Right forelimb (tissue), 1 donor: ENCODE measurements at regions not wholly inside any gene's neighbourhood (a gene's known extent, or its start where the extent isn't known, plus 50 kb on each side); places are given as distances from the start of the nearest gene placed in this dataset.

Source experiments
- DNase-seq: peaks from one replicate; pipeline ENCODE4 v3.0.0-alpha.2; 2018

DNA sequence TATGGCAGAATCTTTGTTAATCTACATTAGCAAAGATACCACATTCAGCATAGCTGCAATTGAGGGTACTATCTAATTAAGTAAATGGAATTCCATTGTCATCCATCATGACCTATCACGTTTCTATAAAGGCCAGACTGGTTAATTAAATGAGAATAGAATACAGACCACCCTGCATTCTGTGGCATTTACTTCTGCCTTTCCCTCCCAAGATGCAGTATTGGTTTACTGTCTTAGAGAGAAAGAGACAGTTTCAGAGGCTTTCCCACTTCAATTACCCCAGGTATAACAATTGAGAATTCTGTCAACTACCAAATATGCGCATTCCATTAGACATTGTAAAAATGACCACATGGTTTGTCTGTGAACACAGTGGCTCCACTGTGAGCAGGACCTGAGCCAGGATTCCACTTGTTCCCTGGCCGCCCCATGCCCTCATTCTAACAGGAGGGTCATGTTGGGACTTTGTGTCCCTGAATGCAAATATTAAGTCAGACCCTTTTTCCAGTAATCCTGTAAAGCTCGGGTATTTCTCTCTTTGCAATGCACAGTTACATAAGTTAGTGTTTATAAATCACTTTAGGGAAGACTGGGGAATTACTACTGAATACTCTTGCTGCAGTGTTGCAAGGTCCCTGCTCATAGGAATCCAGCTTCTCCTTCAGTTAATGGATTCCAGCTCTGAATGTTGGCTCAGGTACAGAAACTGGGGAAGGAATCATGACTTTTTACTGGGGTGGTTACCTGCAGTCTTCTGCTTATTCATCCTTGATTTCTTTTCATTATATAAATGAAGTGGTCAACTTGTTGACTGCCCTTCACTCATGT lies 261.0 kb downstream of the PDGFC start:
- no peak for DNase-seq

DNA sequence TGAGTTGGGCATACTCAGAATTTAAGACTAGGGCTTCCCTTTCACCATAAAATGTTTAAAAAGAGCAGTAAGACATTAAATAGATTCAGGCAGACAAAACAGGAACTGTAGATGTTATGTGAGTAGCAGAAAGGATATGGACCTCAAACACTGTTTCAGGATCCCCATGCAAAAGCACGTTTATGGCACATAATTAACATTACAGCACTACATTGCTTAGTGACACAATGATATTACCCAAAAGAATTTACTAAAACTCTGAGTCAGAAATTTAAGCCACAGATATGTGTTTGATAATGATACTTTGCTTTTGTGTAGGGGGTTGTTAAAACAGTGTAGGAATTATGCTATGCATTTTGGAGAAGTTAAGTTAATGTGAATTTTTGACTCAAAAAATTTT lies 266.3 kb downstream of the PDGFC start:
- no peak for DNase-seq

- no peak for DNase-seq
Measured at GRCh38 chr4:156695163-156695562, 276.4 kb downstream of the PDGFC start.

- no peak for DNase-seq
Measured at GRCh38 chr4:156694413-156694812, 277.2 kb downstream of the PDGFC start.

DNA sequence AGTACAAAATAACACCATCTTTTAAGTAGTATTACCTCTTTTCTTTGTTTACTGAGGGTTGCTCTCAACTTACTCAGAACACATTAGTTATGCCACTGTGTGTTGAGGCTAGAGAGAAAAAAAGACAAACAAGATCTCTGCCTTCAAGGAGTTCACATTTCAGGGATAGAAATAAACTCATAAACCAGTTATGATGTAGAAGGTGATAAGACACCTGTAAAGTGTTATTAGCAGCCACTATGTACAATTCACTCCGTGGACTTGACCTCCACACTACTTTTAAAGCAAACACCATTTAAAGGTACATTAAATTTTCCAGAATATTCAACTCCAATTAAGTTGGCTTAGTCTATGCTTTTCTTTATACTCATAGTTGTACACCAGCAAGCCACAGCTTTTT lies 278.0 kb downstream of the PDGFC start:
- DNase-seq = no peak

DNA sequence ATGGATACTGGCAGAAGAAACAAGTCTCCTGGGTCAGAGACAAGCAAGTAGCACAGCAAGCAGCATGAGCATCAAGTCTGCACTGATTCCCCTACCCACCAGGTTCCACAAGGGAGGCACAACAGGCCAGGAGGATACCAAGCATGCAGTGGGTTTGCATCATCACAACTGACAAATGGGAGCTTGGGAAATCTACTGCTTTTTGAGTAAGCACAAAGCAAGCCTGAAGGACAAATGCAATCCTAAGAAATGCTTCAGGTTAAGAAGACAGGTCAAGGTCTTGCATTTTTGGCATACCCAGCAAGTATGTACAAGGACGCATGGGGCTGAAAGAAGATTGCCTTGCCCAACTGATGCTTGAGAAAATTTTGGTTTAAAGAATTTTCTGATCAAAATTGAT lies 279.6 kb downstream of the PDGFC start:
- DNase-seq = no peak

DNA sequence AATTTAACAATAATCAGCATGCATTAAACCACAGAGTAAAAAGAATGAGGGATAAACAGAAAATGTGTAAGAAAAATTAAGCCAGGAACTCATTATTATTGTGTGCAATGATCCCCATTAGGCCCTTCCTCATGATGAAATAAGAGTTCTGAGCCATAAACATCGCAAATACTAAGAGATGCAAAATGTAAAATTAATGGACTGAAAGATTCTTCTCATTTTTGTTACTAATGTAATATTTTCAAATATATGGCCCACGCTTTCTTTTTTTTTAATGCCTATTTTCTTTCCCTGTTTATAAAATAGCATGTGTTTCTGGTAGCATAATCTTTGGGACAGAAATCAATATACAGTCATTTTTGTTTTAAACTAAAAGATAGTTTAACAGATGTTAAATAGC lies 281.0 kb downstream of the PDGFC start:
- DNase-seq = no peak

DNA sequence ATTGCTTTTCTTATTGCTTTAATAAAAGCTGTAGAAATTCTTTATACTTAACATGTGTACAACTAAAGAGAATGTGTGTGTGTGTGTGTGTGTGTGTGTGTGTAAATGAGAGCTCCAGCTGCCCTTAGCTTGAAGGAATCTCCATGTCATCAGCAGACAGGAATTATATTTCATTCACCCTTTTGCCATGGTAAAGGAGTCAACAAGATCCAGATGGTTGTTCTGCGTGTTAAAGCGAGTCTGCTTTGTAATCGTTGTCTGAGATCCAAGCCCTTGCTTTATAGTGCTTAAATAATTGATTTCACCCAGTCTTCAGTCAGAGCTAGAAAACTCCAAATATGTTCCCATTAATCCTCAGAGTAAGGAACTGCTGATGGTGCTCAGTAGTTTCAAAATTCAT lies 285.5 kb downstream of the PDGFC start:
- DNase-seq = no peak

GRCh38 chr4:156685308-156685707 lies 286.3 kb downstream of the PDGFC start:
- DNase-seq = no peak

- DNase-seq = no peak
Measured at GRCh38 chr4:156677656-156678055, 293.9 kb downstream of the PDGFC start.

DNA sequence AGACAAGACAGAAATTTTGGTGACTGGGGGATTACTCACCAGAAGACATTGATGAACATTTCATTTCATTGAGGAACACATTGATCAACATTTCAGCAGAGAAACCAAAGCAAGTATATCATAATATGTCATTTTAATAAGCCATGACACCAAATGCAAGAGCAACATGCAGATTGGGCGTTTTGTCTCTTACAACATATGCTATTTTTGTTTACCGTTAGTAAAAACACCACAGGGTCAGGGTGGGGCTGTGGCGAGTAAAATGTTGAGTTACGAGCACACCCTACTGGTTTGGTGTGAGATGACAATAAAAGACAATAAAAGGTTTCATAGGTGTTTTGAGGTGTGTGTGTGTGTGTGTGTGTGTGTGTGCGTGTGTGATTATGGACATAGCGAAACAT lies 294.5 kb downstream of the PDGFC start:
- no peak for DNase-seq

DNA sequence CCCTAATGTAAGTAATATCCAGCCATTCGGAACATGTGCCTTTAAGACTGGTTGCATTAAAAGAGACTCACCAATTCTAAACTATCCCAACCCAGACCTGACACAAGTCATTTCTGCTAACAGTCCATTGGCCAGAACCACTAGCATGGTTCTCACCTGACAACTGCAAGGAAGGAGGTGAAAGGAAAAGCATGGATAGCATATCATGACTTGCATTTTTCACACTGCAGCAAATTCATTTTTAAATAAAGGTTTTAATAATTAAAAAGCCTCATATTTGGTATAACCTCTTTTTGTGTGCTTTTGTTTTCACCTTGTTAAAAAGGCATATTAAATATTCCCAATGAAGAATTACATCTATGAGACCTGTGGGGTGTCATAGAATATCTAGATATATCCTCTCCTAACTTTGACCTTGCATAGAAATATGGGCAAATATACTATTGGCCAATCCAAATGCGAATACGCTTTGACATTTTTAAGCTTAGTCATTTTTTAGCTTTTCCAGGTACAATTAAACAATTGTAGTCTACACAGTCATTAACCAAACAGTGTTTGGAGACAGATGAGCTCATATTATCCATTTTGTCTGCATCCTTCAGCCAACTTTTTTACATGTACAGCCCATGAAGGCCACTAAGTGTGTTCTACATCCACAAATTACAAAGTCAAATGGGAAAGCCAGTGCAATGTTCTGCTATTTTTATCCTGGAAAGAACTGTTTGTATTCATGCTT lies 295.3 kb downstream of the PDGFC start:
- no peak for DNase-seq

DNA sequence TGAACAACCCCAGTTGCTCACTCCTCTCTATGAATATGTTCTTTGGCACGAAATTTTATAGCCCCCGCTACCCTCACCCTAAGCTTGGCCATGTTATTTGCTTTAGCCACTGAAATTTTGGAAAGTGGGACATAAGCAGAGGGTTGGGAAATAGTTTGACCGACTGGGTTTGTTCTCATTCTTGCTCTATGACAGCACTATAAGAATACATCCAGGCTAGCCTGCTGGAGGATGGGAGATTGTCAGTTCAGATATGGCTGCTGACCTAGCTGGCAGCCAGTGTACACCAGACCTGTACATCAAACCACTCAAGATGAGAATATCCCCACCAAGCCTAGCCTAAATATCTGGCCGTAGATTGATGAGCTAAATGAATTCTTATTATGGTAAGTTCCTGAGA lies 298.1 kb downstream of the PDGFC start:
- DNase-seq = no peak

GRCh38 chr4:156672492-156673305 lies 298.9 kb downstream of the PDGFC start:
- DNase-seq = no peak

DNA sequence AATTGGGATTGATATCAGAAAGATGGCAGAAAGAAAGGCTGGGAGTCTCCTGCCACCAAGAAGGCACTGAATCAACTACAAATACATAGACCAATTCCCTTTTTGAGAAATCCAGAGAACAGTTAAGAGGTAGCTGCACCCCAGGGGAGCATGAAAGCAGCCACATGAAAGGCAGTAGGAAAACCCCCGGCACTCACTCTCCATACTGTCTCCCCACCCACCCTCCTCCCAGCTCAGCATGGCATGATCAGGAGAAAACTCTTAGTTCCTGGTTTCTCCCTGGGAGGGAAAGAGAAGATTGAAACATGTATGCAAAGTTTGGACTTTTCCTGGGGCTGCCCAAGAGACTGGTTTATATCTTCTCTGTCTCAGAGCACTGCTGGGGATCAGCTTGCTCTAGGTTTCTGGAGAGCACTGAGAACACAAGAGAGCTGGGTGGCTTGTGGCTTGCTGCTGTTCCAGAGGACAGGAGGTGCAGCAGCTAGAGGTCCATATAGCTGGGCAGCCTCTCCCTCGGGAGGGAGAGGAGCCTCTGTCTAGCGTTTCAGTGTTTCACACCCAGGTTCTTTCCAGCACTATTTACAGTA lies 305.7 kb downstream of the PDGFC start:
- no peak for DNase-seq

- DNase-seq = no peak
Measured at GRCh38 chr4:156663663-156664062, 307.9 kb downstream of the PDGFC start.

- no peak for DNase-seq
Measured at GRCh38 chr4:156662921-156663320, 308.7 kb downstream of the PDGFC start.

DNA sequence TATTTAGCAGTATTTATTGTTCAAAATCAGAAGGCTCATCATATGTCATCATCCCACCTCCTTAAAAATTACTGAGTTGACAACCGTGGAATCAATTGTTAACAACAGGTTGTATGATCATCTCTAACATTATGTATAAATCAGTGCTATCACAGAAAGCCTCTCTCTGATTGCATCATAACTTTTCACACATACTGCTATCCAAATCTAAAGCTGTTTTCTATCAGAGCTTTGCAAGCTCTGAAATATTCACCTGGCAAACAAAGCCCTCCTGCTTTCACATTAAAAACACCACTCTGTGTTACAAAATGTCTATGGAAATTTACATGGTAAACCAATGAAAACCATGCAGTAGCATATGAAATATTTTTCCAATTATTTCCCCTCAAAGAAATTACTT lies 310.0 kb downstream of the PDGFC start:
- no peak for DNase-seq

- DNase-seq = no peak
Measured at GRCh38 chr4:156660465-156660864, 311.1 kb downstream of the PDGFC start.

DNA sequence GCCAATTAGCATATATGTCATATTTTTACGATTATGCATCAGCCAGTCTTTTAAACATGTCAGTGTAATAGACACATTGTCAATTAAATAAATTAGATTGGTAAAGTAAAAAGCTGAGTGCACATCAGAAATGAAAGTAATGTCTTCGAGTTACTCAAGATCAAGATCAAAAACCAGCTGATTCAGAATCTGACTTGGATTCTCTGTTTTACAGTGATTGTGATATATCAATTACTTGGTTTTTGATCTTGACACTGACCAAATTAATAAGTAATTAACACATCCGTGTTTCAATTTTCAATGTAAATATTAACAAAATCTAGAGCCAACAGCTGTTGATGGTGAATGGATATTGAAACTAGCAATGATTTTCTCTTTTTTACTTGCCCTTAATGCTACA lies 311.6 kb downstream of the PDGFC start:
- DNase-seq = no peak

DNA sequence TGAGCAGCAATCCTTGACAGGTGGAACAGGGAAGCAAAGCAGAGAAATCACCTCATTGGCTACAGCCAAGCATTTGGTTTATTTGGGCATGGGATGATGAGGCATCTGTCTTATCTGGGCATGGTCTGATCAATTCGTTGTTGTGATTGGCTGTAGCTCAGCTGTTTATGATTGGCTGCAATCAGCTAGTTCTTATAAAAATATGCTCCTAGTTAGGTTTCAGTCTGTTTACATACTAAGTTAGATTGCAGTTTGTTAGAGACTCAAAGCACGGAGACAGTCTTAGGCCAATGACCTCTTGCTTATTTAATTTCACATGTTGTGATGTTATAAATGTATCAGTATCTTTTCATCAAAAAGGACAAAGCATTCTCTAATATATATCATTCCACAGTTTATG lies 312.0 kb downstream of the PDGFC start:
- DNase-seq = no peak

DNA sequence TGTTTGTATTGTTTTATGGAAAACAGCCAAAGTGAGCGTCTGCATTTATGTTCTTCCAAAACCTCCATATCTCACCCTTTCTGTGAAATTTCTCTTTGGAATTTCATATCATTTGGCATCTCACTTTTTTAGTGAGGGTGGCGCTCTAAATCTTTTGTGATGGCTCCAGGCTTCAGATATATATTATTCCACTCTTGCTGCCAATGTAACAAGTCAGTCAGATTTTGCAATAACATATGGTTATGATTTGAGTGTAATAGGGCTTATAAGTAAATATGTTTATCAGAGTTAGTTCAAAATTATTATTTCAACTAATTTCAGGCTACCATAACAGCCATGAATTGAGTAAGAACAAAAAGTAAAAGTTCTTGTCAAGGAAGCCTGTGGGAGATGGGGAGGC lies 314.7 kb downstream of the PDGFC start:
- no peak for DNase-seq

DNA sequence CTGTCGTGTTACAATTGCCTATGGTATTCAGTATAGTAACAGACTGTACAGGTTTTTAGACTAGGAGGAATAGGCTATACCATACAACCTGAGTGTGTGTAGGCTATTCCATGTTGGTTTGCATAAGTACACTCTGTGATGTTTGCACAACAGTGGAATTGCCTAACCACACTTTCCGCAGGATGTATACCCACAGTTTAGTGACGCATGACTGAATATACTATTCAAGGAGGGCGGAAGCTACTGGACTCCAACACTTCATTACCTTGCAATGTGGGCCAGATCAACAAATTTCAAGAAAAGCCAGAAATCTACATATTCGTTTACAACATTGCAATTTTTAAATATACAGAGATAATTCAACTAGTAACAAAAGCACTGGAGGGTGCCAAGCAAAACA lies 317.2 kb downstream of the PDGFC start:
- DNase-seq = no peak
